HG02852 (cell line): ENCODE measurements at regions not wholly inside any gene's neighbourhood (a gene's known extent, or its start where the extent isn't known, plus 50 kb on each side); places are given as distances from the start of the nearest gene placed in this dataset.

Experiments
- ATAC-seq: cut with Tn5 transposase; IDR thresholded peaks from one replicate; pipeline ENCODE4 v1.9.1; 2021; ENCODE audit warnings: mild to moderate bottlenecking, moderate library complexity; ENCODE audit not compliant: unreplicated experiment

DNA sequence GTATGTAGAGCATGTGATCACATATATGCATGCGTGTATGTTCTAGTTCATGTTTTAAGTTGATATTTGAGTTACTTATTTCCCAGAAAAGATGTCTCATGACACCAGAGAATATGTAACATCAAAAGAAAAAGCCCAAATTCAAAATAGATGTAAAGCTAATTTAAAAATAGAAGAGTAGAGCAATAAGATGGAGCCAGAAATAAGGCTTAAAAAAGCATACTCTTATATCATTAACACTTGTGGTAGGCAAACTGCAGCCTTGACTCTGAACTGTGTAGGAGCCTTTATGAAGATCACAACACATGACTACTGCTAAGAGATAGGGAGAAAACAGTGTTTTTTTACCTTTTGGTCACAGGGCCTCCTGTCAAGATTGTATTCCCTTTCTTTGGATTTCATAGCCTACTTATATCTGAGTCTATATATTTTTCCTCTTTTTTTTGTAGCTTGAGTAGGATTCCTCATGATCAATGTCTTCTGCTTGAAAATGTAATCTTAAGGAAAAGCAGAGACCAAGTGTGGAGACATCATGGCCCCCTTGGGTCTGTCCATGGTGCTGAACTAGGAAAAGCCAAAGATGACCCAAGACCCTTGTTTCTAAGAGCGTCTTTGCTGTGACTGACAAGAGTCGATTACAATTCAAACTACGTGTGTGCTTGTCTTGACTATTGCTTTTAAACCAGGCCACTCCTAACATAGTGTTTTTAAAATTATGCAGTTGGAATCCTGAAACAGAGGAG lies 390.4 kb downstream of the SHISA9 start:
- ATAC-seq = no peak

DNA sequence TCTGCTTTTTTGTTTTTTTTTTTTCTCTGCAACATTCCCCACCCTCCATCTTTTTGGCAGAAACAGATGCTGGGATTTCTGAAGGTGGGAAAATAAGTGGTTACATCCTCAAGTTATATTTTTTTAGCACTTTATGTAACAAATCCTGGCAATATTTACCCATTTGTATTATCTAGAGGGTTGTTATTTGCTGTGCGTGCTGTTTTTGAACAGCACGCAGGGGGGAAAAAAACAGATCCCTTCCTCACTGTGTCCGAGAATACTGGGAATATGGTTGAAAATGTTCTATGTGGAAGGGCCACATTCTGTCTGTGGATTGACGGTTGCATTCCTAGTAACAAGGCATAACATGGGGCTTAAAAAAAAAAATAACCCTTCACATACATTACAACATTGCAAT lies 394.8 kb downstream of the SHISA9 start:
- no peak for ATAC-seq

DNA sequence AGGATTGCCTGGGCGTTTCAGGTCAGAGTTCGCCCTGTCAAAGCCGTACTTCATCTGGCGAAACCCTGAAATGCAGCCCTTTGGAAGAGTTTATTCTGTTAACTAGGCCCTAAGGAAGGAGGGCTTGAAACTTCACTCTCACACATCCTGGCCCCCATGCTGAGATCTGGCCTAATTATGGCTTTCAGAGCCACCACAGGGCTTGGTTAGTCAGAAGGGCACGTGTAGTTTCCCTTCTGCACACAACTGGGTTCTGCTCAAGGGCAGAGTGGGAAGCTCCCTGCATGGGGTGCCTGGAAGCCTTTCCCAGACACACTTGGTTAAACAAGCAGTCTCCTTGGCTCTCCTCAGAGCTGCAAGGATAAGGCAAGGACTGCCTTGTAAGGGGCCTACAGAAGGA lies 397.3 kb downstream of the SHISA9 start:
- no peak for ATAC-seq

DNA sequence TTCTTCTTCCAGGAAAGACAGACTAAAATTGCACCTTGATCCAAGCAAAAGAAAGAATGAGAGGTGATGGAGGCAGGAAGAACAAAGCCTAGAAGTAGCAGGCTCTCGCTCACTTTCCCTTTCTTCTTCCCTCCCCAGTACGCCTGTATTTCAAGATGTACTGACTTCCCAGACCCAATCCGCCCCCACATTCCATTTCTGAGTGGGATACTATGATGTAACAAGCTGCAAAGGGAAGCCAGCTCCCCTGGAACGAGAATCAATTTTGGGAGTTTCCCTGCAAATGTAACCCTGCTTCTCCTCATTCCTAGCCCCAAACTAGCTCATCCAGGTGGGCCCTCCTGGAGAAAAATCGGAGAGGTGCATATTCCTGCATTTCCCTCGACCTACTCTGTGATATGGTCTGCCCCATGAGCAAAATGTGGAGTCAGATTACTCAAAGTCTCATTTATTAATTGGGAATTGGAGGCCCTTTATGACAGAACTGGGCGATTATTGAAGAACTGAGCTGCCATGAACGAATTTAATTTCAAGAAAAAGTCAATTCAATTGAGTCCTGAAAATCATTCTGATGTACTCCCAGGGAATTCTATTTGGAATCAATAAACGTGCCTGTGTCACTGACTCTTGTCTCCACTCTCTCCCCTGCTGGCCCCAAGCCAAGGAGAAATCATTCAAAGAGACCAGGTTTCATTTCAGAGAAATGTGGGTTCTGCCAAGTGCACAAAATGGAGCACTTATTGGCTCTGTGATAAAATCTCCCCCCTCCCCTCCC lies 398.9 kb downstream of the SHISA9 start:
- no peak for ATAC-seq

DNA sequence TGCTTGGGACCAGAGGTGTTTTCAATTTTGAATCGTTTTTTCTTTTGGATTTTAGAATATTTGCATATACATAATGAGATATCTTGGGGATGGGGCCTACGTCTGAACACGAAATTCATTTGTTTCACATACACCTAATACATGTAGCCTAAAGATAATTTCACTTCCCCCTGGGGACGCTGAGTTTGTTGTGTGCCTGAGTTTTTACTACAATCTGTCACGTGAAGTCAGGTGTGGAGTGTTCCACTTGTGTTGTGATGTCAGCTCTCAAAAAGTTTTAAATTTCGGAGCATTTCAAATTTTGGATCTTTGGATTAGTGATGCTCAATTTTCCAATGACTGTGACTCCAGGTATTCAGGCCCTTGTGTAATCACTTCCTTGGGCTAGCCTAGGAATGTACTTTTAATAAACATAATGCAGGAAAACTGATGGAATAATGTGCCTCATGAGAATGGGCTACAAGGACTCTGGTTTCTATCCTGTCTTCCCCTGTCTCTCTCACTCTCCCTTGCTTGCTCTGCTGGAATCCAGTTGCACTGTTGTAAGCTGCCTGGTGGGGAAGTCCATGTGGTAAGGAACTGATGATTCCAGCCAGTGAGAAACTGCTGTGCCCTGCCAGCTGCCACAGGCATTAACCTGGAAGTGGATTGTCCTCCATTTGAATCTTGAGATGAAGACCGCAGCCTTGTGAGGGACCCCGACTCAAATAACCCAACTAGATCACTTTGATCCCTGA lies 403.8 kb downstream of the SHISA9 start:
- ATAC-seq = no peak

DNA sequence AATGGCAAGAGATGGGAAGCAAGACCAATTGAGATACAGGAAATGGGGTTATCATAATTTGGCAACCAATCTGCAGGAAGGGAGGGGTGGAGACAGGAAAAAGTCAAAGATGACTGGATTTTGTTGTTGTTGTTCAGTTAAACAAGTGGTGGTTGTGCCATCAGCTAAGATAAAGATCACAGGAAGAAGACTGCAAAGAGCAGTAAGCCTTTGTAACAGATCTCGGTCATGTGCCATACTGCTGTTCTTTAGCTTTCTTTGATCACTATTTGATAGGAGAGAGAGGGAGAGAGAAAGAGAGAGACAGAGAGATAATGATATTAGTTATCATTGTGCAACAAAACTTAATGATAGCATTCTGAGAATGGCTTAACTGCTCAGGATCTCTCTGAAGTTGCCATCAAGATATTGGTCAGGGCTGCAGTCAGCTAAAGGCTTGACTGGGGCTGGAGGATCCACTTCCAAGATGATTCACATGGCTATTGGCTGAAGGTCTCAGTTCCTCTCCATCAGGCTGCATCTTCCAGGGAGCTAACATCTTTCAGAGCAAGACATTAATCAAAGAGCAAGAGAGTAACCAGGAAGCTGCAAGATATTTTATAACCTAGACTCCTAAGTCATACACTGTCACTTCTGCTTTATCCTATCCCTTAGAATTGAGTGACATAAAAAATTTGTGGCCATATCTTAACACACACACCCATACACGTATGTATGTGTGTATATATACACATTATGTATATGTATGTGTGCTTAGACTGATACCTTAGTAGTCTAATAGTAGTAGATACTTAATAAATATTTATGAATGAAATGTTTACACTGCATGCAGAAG lies 405.0 kb downstream of the SHISA9 start:
- ATAC-seq = no peak

DNA sequence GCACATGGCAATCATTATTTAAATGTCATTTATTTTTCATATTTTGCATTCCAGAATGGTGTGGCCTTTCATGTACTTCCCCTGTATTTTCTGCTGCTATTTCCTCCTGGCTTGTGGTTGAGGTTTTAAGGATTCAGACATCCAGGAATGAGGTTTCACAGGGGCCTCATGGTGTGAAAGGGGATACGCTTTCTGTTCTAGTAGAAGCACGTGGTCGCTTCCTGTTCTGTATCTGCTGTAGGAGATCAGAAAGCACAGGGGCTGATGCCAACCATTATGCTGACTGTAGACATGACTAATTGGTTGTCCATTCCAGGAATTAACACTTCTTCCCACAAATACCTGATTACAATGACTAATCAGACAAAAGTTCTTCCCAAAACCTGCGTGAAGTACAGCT lies 405.9 kb downstream of the SHISA9 start:
- ATAC-seq = no peak

DNA sequence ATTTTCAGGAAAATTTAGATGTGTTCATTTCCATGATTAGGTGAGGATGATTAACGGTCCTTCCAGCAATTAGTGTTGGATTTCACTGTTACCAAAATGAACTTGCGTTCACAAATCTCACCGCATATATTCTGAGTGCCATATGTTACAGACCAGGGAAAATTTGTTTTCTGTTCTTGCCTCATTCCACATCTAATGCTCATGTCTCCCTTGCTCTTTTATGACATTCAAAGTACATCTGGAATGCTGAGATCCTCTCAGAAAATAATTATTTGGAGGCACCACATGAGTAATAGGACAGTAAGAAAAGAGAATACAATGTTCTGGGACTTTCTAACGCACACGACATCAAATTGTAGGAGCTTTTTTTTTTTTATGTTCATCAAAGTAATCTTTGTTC lies 406.5 kb downstream of the SHISA9 start:
- no peak for ATAC-seq

DNA sequence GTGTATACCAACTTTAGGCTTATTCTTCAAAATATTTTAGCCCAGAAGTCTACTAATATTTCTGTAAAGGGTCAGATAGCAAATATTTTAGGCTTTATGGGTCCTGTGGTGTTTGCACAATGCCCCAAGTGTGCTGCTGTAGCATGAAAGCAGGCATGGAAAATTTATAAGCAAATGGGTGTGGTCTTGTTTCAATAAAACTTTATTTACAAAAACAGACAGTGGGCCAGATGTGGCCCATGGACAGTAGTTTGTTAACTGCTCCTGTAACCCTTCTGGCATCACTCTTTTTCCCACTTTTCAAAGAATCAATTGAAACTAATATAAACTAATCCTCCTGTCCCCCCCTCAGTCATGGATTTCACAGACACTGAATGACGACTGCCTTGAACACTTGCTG lies 410.7 kb downstream of the SHISA9 start:
- ATAC-seq = no peak

DNA sequence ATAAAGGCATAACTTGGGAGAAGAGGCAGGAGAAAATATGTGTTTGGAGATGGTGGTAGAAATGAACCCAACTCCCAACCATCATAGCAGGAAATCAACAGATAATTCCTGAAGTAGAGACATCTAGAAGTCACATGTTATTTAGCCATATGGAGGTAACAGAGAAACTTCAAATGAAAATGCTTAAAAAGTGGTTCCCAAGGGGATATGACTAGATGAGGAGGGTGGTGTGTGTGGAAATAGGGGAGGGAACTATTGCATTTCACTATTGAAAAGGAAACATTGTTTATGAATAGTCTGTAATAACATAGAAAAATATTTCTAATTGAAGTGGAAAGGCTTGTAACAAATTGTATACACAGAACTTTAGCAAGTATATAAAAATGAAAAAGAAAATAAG lies 412.0 kb downstream of the SHISA9 start:
- no peak for ATAC-seq

DNA sequence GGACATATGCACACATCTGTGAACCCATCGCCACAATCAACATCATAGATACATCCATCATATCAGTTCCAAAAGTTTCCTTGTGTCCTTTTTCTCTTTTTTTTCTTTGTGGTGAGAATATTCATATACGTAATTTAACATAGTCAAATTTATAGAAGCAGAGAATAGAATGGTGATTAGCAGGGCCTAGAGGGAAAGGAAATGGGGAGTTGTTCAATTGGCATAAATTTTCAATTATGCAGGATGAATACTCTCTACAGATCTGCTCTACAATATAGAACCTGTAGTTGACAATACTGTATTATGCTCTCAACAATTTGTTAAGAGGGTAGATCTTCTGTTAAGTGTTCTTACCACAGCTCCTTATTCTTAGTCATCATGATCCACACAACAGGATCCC lies 413.2 kb downstream of the SHISA9 start:
- no peak for ATAC-seq

DNA sequence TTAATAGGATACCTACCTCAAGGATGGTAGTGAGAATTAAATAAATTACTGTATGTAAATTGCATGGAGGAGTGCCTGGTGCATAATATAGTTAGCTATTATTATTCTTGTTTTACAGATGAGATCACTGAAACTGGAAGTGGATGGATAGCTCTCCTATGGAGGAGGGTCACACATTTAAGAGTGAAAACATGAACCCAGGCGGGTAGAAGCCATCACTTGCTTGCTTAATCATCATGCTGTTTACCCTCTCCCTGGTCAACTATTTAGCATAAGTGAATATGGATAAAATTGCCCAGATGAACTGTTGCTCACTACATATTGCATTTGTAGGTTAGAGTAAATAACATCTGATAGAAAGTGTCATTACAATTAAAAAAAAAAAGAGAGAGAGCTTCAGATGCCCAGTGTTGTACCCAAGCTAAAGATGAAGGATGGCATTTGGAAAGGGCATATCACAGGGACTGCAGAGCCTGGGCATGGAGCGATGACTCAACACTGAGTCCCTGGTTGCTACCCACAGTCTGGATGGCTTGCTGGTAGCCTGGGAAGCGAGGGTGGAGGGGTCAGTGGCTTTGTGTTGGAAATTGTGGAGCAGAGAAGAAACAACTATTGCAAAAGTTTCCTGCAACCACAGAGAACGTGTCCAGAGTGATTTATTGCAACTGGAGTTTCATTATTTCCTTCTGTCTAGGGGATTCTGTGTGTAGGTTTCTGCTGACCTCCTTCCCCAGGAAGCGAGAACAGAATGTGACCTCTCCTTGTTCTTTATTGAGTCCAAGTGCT lies 414.4 kb downstream of the SHISA9 start:
- ATAC-seq = no peak

DNA sequence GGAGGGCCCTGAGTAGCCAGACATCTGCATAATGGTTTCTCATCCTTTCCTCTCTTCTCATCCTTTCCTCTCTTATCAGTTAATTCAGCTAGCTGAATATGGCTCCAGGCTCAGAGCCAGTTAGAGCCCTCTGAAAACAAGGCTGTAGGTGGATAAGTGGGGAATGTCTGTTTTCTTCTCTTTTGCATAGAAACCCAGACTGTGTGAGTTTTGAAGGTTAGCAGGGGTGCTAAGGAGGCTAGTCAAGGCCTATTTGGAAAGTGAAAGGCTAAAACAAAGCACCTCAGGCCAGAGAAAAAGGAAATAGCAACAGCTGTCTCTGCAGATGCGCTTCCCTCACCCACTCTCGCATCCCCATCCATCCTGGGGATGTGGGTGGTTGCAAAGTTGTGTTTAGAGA lies 420.9 kb downstream of the SHISA9 start:
- ATAC-seq = peak; percentile 74

DNA sequence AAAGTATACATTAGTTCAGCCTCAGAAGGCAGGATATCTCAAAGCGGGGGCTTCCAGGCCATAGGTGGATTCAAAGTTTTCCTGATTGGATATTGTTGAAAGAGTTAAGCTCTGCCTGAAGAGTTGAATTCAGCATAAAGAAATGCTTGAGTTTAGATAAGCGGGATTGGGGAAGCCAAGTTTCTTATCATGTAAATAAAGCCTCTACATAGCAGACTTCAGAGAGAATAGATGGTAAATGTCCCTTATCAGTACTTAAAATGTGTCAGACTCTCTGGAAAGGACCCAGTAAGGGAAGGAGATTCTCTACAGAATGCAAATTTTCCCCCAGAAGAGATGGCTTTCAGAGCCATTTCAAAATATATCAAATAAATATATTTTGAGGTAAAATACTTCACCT lies 423.5 kb downstream of the SHISA9 start:
- no peak for ATAC-seq

DNA sequence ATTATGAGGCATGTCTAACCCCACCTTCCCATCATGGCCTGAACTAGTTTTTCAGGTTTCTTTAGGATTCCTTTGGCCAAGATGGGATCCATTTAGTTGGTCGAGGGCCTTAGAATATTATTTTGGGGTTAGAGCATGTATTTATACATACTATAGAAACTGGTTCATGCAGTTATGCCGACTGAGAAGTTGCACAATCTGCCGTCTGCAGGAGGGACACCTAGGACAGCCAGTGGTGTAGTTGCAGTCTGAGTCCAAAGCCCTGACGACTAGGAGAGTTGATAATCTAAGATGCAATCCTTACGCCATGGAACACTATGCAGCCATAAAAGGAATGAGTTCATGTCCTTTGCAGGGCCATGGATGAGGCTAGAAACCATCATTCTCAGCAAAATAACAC lies 424.0 kb downstream of the SHISA9 start:
- no peak for ATAC-seq

DNA sequence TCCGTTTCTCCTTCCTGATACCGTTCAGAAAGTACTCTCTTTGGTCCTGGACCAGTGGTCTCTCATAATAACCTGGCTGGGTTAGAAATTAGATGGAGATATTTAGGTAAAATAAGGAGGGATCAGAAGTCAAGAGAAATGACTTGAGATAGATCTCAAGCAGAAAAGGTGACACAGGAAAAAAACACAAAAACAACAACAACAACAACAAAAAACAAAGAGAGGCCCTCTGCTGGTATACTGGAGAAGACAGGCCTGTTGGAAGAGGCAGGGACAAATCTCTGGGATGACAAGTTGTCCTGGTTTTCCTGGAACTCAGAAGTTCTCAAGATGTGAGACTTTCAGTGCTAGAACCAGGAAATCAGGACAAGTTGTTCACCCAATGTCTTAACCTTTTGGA lies 430.5 kb downstream of the SHISA9 start:
- ATAC-seq = no peak

DNA sequence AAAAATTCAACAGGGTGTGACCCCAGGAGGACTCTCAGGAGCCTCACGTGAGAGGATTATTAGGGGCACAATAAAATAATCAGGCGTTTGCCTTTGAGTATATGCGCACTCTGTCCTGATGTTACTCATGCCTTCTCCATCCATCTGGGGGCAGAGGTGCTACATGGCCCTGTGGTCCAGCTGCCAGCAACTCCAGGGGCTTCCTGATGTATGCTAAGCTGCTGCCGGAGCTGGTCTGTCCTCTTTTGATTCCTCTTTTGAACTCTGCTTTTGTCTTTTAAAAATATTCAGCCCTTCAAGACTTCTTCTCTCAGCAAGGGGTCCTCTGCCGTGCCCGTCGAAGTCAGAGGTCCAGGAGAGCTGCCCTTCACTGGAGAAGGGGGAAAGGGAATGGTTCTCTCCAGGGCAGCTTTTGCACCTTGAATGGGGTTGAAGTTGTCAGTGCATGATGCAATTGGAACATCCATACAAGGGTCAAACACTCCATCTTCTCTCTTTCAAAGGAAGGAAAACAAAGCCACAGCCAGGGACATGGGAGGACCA lies 431.4 kb downstream of the SHISA9 start:
- no peak for ATAC-seq

DNA sequence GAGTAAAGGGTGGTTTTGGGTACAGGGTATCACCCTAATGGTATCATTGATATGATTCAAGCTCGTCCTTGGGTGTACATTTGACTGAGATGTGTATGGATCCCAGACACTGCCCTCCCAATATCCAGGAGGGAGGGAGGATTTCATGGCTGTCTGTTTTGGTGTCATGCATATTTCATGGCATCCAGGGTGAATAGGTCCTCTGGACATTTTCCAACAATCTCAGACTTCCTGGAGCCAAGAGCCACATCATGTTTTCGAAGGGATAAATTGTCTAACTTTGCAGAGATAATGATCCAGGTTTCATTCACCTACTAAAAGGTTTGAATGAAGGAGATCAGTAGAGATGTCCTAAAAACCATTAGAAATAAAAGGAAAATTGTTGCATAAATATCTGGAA lies 431.9 kb downstream of the SHISA9 start:
- ATAC-seq = no peak

DNA sequence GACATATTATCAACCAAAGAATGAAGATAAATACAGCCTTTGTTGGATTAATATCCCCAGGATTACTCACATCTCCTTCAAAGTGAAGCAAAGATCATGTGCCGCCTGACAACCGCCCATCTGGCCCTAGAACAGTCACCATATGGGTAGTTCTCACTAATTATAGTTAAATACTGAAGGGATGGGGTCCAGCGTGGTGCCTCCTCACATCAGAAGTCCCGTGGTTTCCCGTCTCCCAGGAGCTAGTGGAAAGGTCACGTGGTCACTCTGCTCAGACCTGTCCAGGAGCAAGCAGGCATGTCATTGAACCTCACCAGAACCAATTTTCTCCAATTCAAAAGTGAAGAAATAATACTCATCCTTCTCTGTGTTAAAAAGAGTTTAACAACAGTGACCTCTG lies 434.5 kb downstream of the SHISA9 start:
- ATAC-seq = no peak

DNA sequence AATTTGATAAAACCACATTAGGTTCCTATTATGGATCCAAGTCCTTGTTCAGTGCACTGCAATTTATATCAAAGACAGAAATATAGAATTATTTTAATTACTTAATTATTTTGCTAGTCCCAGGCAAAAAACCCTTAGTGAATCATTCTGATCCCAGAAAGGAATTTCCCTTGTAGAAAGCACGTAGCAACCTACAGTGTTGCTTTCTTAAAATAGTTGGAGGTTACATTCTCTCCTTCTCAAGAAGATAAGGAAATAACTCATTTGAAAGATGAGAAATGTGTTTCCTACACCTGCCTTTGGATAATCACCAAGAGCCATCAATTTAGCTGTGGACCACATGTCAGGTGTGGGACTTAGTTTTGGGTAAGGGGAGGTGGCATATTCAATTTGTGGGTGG lies 434.9 kb downstream of the SHISA9 start:
- ATAC-seq = no peak
